BE2C (cell line): ENCODE measurements at regions not wholly inside any gene's neighbourhood (a gene's known extent, or its start where the extent isn't known, plus 50 kb on each side); places are given as distances from the start of the nearest gene placed in this dataset.

ENCODE experiments used
- DNase-seq: peaks from one replicate; pipeline ENCODE4 v3.0.0-alpha.2; 2020
- H3K27me3 ChIP-seq: fragments of 250-450 bp; sonication (Bioruptor Pico); 2 replicates; pipeline ENCODE4 v1.5.1; 2020; ENCODE audit warnings: mild to moderate bottlenecking
- H3K36me3 ChIP-seq: fragments of 250-450 bp; sonication (Bioruptor Pico); 2 replicates; pipeline ENCODE4 v1.5.1; 2020; ENCODE audit warnings: mild to moderate bottlenecking
- H3K4me1 ChIP-seq: fragments of 250-450 bp; sonication (Bioruptor Pico); 2 replicates; pipeline ENCODE4 v1.5.1; 2020
- H3K4me3 ChIP-seq: 2 replicates; pipeline ENCODE4 v1.5.1; 2011; ENCODE audit warnings: low read depth, low read length
- H3K9me3 ChIP-seq: fragments of 250-450 bp; sonication (Bioruptor Pico); 2 replicates; pipeline ENCODE4 v1.5.1; 2020
- TF ChIP-seq, protein P1 (sequence below): IDR thresholded peaks from 2 replicates; pipeline ENCODE4 v1.5.1; 2012; ENCODE audit warnings: mild to moderate bottlenecking, low read depth, low read length

- Histone ChIP-seq H3K36me3 (no peaks in the 10 kb centered on the region), H3K4me1 (no peaks in the 10 kb centered on the region), H3K27me3 (no peaks in the 10 kb centered on the region), H3K9me3 (no peaks in the 10 kb centered on the region), H3K4me3 (no peak overlapping the region)
- DNase-seq: no peak
- TF ChIP-seq, protein P1, sequence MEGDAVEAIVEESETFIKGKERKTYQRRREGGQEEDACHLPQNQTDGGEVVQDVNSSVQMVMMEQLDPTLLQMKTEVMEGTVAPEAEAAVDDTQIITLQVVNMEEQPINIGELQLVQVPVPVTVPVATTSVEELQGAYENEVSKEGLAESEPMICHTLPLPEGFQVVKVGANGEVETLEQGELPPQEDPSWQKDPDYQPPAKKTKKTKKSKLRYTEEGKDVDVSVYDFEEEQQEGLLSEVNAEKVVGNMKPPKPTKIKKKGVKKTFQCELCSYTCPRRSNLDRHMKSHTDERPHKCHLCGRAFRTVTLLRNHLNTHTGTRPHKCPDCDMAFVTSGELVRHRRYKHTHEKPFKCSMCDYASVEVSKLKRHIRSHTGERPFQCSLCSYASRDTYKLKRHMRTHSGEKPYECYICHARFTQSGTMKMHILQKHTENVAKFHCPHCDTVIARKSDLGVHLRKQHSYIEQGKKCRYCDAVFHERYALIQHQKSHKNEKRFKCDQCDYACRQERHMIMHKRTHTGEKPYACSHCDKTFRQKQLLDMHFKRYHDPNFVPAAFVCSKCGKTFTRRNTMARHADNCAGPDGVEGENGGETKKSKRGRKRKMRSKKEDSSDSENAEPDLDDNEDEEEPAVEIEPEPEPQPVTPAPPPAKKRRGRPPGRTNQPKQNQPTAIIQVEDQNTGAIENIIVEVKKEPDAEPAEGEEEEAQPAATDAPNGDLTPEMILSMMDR: no peak
These were observed 957.8 kb upstream of the TYRP1 start for GRCh38 chr9:11735391-11735790.

- no peaks in the 10 kb centered on the region for H3K36me3 ChIP-seq
- TF ChIP-seq, protein P1: no peak
- no peaks in the 10 kb centered on the region for H3K27me3 ChIP-seq
- H3K9me3 ChIP-seq: no peaks in the 10 kb centered on the region
- no peak for DNase-seq
- no peak overlapping the region for H3K4me3 ChIP-seq
- H3K4me1 ChIP-seq: no peaks in the 10 kb centered on the region
These were observed 950.7 kb upstream of the TYRP1 start for GRCh38 chr9:11742471-11742870.

GRCh38 chr9:11743356-11743755 is 949.8 kb upstream of the TYRP1 start:
- Histone ChIP-seq H3K4me1 (no peaks in the 10 kb centered on the region), H3K4me3 (no peak overlapping the region), H3K36me3 (no peaks in the 10 kb centered on the region), H3K9me3 (no peaks in the 10 kb centered on the region), H3K27me3 (no peaks in the 10 kb centered on the region)
- no peak for DNase-seq
- TF ChIP-seq, protein P1: no peak

GRCh38 chr9:11749396-11749795 is 943.8 kb upstream of the TYRP1 start:
- Histone ChIP-seq H3K27me3 (no peaks in the 10 kb centered on the region), H3K4me1 (no peaks in the 10 kb centered on the region), H3K9me3 (no peaks in the 10 kb centered on the region), H3K4me3 (no peak overlapping the region), H3K36me3 (no peaks in the 10 kb centered on the region)
- no peak for DNase-seq
- TF ChIP-seq, protein P1: no peak

GRCh38 chr9:11755951-11756350 is 937.2 kb upstream of the TYRP1 start:
- DNase-seq: no peak
- H3K4me1 ChIP-seq: no peaks in the 10 kb centered on the region
- TF ChIP-seq, protein P1: no peak
- H3K4me3 ChIP-seq: no peak overlapping the region
- H3K9me3 ChIP-seq: 0 out of 2 replicates have a peak, but pooled peaks cover 3% of the 10 kb centered on the region
- no peaks in the 10 kb centered on the region for H3K27me3 ChIP-seq
- no peaks in the 10 kb centered on the region for H3K36me3 ChIP-seq

DNA sequence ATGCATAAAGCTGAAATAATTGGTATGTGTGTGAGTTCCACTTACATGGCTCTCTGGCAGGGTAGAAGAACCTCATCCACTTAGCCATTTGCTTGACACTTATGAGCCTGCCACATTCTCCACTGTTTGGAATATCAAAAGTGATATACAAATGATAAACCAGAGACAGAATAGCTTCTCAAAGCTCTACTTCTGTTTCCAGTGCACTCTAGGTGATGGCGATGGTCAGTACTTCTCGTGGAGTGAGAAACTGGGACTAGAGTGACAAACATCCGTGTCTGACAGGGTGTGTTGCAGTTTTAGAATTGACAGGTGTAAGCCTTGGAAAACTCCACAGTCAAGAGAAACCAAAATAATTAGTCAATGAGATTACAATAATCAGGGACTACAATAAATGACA is 935.8 kb upstream of the TYRP1 start:
- H3K27me3 ChIP-seq: no peaks in the 10 kb centered on the region
- no peak for DNase-seq
- no peak overlapping the region for H3K4me3 ChIP-seq
- TF ChIP-seq, protein P1: no peak
- no peaks in the 10 kb centered on the region for H3K36me3 ChIP-seq
- no peaks in the 10 kb centered on the region for H3K4me1 ChIP-seq
- 0 out of 2 replicates have a peak, but pooled peaks cover 3% of the 10 kb centered on the region for H3K9me3 ChIP-seq
